Embryonic facial prominence (tissue), 1 donor: ENCODE measurements at regions not wholly inside any gene's neighbourhood (a gene's known extent, or its start where the extent isn't known, plus 50 kb on each side); places are given as distances from the start of the nearest gene placed in this dataset.
A peak's percentile ranks its signal among the peaks of the same experiment; 100 is the strongest.

ENCODE experiments used
- DNase-seq: peaks from one replicate; pipeline ENCODE4 v3.0.0-alpha.2; 2016; ENCODE audit errors: extremely low spot score

DNA sequence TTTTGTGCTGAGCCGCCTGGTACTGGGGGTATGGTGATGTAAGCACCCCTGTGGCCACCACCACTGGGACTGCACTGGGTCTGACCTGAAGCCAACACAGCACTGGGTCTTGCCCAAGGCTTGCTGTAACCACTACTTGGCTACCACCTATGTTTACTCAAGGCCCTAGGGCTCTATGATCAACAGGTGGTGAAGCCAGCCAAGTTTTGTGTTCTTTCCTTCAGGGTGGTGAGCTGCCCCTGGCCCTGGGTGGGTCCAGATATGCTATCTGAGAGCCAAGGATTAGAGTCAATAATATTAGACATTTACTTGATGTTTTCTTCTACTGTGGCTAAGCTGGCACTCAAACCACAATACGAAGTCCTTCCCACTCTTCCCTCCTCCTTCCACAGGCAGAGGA is 55.1 kb upstream of the PAGE4 start:
- no peak for DNase-seq

DNA sequence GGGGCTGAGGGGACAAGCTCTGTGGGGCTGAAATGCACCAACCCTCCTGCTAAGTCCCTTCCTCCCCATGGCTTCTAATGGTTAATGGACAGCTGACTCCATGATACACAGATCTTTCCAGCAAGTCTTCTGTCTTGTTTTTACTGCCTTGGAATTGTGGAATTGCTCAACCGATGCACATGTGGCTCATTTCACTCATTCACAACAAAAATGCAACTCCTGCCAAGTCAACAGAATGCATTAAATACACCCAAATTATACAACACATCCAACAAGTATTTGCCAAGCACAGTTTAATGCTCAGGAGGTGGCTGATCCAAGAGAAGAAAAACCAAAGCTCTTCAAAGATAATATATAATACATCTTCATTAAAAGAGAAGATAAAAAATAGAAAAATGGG is 61.9 kb upstream of the PAGE4 start:
- DNase-seq: no peak

DNA sequence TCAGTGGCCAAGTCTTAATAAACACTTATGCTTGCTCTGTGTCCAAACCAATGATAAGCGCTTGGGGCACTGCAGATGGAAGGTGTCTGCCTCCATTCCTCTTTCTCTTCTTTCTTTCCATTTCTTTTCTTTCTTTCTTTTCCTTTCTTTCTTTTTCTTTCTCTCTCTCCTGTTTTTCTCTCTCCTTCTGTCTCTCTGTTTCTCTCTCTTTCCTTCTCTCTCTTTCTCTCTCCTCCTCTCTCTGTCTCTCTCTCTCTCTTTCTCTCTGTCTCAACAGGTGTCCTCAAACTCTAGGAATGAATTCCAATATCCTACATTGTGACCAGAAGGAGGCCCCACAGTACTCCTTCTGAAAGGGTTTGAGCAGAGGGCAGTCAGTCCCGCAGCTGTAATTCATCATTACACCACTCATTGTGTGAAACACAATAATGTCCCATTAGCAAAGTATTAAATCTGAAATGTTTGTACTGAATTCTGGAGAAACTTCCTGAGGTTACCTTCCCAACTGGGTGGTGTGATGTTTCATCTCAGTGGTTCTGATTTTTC is 66.5 kb upstream of the PAGE1 start:
- no peak for DNase-seq

DNA sequence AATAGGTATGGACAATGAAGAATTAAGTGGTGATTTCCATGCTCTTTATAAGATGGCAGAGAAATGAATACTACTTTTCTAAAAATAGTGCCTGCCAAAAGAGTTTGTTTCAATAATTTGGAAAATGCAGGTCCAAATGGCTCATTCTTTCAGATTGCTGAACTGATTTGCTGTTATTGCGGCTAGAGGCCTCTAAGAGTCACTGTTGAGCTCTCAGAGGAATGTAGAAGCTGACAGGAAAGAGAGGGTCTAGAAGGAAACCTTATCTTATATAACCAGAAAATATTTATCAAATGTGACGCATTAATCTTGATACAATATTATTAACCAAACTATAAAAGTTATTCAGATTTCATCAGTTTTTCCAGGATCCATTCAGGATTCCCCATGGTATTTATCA is 65.7 kb upstream of the PAGE1 start:
- DNase-seq: no peak

DNA sequence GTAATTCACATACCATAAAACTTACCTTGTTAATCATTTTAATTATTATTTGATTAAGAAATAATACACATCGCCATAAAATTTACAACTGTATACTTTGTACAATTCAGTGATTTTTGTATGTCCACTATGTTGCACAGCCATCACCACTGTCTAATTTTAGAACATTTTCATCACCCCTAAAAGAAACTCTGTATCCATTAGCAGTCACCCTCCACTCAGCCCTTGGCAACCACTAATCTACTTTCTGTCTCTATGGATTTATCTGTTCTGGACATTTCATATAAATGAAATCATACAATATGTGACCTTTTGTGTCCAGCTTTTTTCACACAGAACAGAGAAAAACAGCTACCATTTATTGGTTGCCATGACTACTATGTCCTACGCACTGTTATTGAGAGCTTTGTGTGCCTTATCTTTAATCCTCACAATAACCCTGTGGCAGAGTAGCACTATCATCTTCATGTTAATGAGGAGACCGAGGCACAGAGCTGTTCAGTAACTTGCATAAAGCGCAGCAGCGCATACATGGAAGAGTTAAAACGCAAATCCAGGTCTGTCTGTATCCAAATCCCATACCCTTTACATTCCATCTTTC is 64.6 kb upstream of the PAGE1 start:
- no peak for DNase-seq

DNA sequence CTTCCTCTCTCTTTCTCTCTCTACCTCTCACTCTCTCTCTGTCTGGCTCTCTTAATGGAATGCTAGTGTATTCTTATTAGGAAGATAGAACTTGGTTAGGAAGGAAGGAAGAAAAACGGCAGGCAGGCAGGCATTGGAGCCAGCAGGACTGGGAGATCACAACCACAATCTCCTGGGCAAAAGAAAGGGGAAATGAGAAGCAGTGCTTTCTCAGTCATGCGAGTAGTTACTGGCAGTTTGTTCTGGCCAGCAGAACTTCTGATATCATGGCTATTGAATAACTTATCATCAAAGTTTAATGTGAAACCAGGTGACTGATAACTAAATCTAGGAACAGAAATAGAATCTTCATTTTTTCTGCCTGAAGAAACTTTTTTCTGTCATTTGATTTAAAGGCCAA is 60.9 kb upstream of the PAGE1 start:
- DNase-seq: no peak

DNA sequence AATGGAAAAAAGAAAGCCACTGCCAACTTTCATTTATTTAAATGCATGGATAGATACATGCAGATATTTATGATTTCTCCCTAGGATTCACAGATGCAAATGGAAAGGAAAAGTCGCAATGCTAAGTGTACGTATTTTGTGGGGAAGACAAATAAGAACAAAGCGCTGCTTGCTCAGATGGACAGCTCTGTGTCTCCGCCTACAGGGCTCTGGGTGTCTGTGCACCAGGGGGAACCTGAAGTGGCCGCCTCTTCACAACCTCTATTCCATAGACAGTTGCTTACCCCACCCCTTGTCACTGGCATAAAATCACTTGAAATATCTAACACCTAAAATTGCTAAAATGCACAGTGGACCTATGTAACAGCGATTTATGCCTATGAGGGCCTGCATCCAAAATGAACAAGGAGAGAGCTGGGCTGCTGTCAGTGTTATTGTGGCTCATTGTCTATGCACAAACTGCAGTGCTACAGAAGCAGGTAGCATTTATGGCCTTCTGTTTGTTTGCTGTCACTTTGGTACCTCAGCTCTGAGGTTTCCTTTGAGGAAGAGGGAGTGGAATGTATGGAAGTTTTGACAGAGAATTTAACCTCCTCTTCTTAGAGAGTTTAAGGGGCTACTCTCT is 58.6 kb upstream of the PAGE1 start:
- peak; percentile 6 for DNase-seq

DNA sequence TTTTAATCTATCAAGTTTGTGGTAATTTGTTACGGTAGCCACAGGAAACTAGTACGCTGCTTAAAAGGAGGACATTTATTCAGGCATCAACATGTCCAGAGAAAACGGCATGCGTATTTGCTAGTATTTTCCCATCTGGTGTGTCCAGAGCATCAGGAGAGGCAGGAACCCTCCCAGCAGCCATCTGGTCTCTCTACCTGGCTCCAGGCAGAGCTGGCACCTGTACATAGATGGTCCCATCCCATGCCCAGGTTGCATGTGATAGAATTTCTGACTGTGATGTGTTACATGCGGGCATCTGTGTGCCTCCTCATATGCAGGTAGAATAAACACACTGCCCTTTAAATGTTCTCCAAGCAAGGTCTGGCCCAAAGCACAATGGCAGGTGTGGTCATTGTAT is 57.9 kb upstream of the PAGE1 start:
- DNase-seq: no peak

DNA sequence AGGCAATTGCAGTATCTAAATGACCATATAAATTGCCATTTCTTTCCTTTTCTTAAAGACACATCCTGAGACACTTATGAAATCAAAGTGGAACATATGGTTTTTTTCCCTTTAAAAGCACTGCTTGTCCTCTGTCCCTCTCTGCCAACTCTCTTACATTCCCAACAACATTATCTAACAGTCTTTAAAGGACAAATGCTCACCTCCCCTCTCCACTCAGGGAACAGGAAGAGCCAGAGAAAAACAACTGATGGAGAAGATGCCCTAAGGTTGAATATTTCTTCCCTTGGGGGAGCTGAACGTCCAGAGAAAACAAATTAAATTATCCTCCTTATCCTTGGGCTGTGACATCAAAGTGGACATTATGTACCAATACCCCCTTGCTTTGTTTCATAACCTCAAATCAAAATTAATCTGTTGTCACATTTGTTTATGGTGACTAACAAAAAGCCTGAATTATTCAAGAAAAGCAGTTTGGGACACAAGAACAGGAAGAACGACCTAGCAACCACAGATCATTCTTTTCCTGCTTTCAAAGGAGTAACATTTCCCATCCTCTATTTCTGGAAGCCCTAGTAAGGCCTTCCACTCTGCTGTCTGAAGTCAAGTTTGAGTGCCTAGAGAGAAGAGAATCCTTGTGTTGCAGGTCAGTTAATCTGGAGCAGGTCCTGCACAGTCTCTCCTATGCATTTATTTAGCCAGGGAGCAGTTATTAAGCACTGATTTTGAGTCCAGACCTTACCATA is 52.6 kb upstream of the PAGE1 start:
- no peak for DNase-seq

DNA sequence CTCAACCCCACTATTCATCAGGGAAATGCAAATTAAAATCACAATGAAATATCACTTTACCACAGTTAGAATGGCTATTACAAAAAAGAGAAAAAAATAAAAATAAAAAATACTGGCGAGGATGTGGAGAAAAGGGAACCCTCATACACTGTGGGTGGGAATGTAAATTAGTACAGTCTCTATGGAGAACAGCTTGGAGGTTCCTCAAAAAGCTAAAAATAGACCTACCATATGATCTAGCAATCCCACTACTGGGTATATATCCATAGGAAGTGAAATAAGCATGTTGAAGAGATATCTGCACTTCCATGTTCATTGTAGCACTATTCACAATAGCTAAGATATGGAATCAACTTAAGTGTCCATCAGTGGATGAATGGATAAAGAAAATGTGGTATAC is 50.5 kb upstream of the PAGE1 start:
- DNase-seq: no peak
